HCT116 (cell line): ENCODE measurements at regions not wholly inside any gene's neighbourhood (a gene's known extent, or its start where the extent isn't known, plus 50 kb on each side); places are given as distances from the start of the nearest gene placed in this dataset.

Source experiments
- ATAC-seq: fragments of 200-7000 bp; cut with Tn5 transposase; 2 replicates; pipeline ENCODE4 v1.9.1; 2020; ENCODE audit warnings: mild to moderate bottlenecking, moderate library complexity
- BruUV-seq: library from RNA; stranded (reverse); fragments of 400-500 nt; replicated peaks from 2 replicates; lab custom pipeline; 2021; lab: Mats Ljungman, UMichigan
- CTCF ChIA-PET: fragments of 300-600 bp; sonication (Branson Sonifier 250); formaldehyde crosslinking; loops from one replicate; lab custom pipeline; 2021; ENCODE audit warnings: antibody characterized with exemption; lab: Charles Lee
- POLR2A ChIA-PET: fragments of 300-600, 350-600 bp; sonication (Branson Sonifier 250); formaldehyde crosslinking; loops from one replicate; lab custom pipeline; 2021; ENCODE audit warnings: antibody characterized with exemption; lab: Charles Lee
- RAD21 ChIA-PET, 2 experiments: fragments of 300-600 bp; sonication (Branson Sonifier 250); formaldehyde crosslinking; loops; one replicate each; lab custom pipeline; 2023; ENCODE audit warnings: low total read pairs in 2 of 2; ENCODE audit not compliant: uncharacterized antibody in 2 of 2, unreplicated experiment in 2 of 2, low non-redundant PET in 1 of 2; lab: Charles Lee
- DNase-seq: peaks from one replicate; pipeline ENCODE4 v3.0.0-alpha.2; 2010; ENCODE audit warnings: low read depth, low spot score
- H2AFZ ChIP-seq: fragments of 200-600 bp; shearing (Covaris generic), sonication (generic); 2 replicates; pipeline ENCODE4 v1.6.1; 2017; ENCODE audit warnings: low read depth, mixed run types, mixed read lengths, antibody characterized with exemption, low read length; ENCODE audit not compliant: poor library complexity, severe bottlenecking
- H3K27ac ChIP-seq: 2 replicates; pipeline ENCODE4 v1.5.1; 2012; ENCODE audit warnings: low read depth, low read length
- H3K27me3 ChIP-seq: fragments of 200-600 bp; sonication (generic); 2 replicates; pipeline ENCODE4 v1.6.1; 2016; ENCODE audit warnings: mixed run types, low read length, mixed read lengths; ENCODE audit not compliant: insufficient read depth
- H3K36me3 ChIP-seq, 2 experiments: fragments of 200-500 bp in 1 of 2; fragments of 200-600 bp in 1 of 2; sonication (Bioruptor generic) in 1 of 2; sonication (generic) in 1 of 2; 2 replicates each; pipeline versions ENCODE4 v1.5.1 to v1.6.1; 2014 to 2016; ENCODE audit warnings: low read length in 2 of 2, inconsistent platforms in 1 of 2, mixed read lengths in 1 of 2, mixed run types in 1 of 2; ENCODE audit not compliant: insufficient read depth in 2 of 2, control insufficient read depth in 1 of 2
- H3K4me1 ChIP-seq, 2 experiments: fragments of 200-600 bp in 1 of 2; sonication (generic) in 1 of 2; 2 replicates each; pipeline versions ENCODE4 v1.5.1 to v1.6.1; 2012 to 2017; ENCODE audit warnings: low read length in 2 of 2, inconsistent platforms in 1 of 2, mild to moderate bottlenecking in 1 of 2, mixed read lengths in 1 of 2, mixed run types in 1 of 2, moderate library complexity in 1 of 2; ENCODE audit not compliant: insufficient read depth in 2 of 2, control insufficient read depth in 1 of 2
- H3K4me2 ChIP-seq: fragments of 200-600 bp; sonication (generic); 2 replicates; pipeline ENCODE4 v1.6.1; 2017; ENCODE audit warnings: mixed run types, low read length, mixed read lengths
- H3K4me3 ChIP-seq, 2 experiments: fragments of 200-600 bp in 1 of 2; sonication (generic) in 1 of 2; replicated peaks in 1 of 2; 2 replicates each; pipeline ENCODE4 v1.5.1; 2011 to 2016; ENCODE audit warnings: low read length in 2 of 2, control low read depth in 1 of 2, low read depth in 1 of 2, mild to moderate bottlenecking in 1 of 2, mixed read lengths in 1 of 2, mixed run types in 1 of 2
- H3K79me2 ChIP-seq: fragments of 200-600 bp; sonication (generic); 2 replicates; pipeline ENCODE4 v1.6.1; 2017; ENCODE audit warnings: mild to moderate bottlenecking, mixed run types, low read length, moderate library complexity, mixed read lengths; ENCODE audit not compliant: insufficient read depth
- H3K9ac ChIP-seq: fragments of 200-600 bp; sonication (generic); 2 replicates; pipeline ENCODE4 v1.6.1; 2016; ENCODE audit warnings: low read length, mixed read lengths
- H3K9me2 ChIP-seq: fragments of 200-600 bp; sonication (generic), shearing (Covaris generic); 2 replicates; pipeline ENCODE4 v1.6.1; 2017; ENCODE audit warnings: mixed run types, mild to moderate bottlenecking, moderate library complexity; ENCODE audit not compliant: insufficient read depth
- H3K9me3 ChIP-seq, 2 experiments: fragments of 200-500 bp in 1 of 2; fragments of 200-600 bp in 1 of 2; sonication (Bioruptor generic) in 1 of 2; sonication (generic) in 1 of 2; 2 replicates each; pipeline ENCODE4 v1.6.1; 2014 to 2017; ENCODE audit warnings: low read length in 2 of 2, mixed read lengths in 2 of 2, inconsistent platforms in 1 of 2, low read depth in 1 of 2, mild to moderate bottlenecking in 1 of 2, mixed run types in 1 of 2, moderate library complexity in 1 of 2; ENCODE audit not compliant: control insufficient read depth in 1 of 2, insufficient read depth in 1 of 2
- H4K20me1 ChIP-seq: fragments of 200-600 bp; sonication (generic), shearing (Covaris generic); 2 replicates; pipeline ENCODE4 v1.6.1; 2017; ENCODE audit warnings: mixed run types, mild to moderate bottlenecking, moderate library complexity; ENCODE audit not compliant: insufficient read depth
- ATF3 ChIP-seq: IDR thresholded peaks from 2 replicates; pipeline ENCODE4 v1.6.1; 2012
- CBX3 ChIP-seq: IDR thresholded peaks from 2 replicates; pipeline ENCODE4 v1.6.1; 2012; ENCODE audit warnings: low read depth
- CEBPB ChIP-seq: IDR thresholded peaks from 2 replicates; pipeline ENCODE4 v1.6.1; 2012; ENCODE audit warnings: low read depth
- EGR1 ChIP-seq: IDR thresholded peaks from 2 replicates; pipeline ENCODE4 v1.6.1; 2012; ENCODE audit warnings: low read depth
- ELF1 ChIP-seq: IDR thresholded peaks from 2 replicates; pipeline ENCODE4 v1.6.1; 2012; ENCODE audit warnings: low read depth, borderline replicate concordance
- EZH2phosphoT487 ChIP-seq: fragments of 200-600 bp; IDR thresholded peaks from 2 replicates; pipeline ENCODE4 v1.6.1; 2018; ENCODE audit warnings: antibody characterized with exemption, borderline replicate concordance
- JUND ChIP-seq: IDR thresholded peaks from 2 replicates; pipeline ENCODE4 v1.6.1; 2012
- MAX ChIP-seq: IDR thresholded peaks from 2 replicates; pipeline ENCODE4 v1.6.1; 2012
- POLR2A ChIP-seq: IDR thresholded peaks from 2 replicates; pipeline ENCODE4 v1.7.0; 2011; ENCODE audit warnings: borderline replicate concordance; ENCODE audit not compliant: insufficient read depth, insufficient read length; ENCODE audit errors: extremely low read depth
- RAD21 ChIP-seq: IDR thresholded peaks from 2 replicates; pipeline ENCODE4 v1.6.1; 2012; ENCODE audit warnings: low read depth, mild to moderate bottlenecking
- SIN3A ChIP-seq: IDR thresholded peaks from 2 replicates; pipeline ENCODE4 v1.6.1; 2012; ENCODE audit warnings: low read depth
- SP1 ChIP-seq: IDR thresholded peaks from 2 replicates; pipeline ENCODE4 v1.6.1; 2012; ENCODE audit warnings: low read depth
- TCF7L2 ChIP-seq: IDR thresholded peaks from 2 replicates; pipeline ENCODE4 v1.7.0; 2011; ENCODE audit warnings: borderline replicate concordance, inconsistent platforms; ENCODE audit not compliant: insufficient read depth, insufficient read length; ENCODE audit errors: extremely low read depth
- YY1 ChIP-seq: IDR thresholded peaks from 2 replicates; pipeline ENCODE4 v1.6.1; 2011; ENCODE audit warnings: low read length, low read depth, moderate library complexity, mild to moderate bottlenecking; ENCODE audit not compliant: insufficient replicate concordance; ENCODE audit errors: extremely low read depth
- ZNF274 ChIP-seq: fragments of 200-500 bp; sonication (Bioruptor generic); IDR thresholded peaks from 2 replicates; pipeline ENCODE4 v1.6.1; 2014; ENCODE audit warnings: mild to moderate bottlenecking, low read depth, low read length, inconsistent platforms
- intact Hi-C: fragments of 100-400 bp; cut with micrococcal nuclease; formaldehyde crosslinking; loops from 2 replicates; pipeline ENCODE4 v1.10.0; 2022
- TF ChIP-seq, protein P1 (sequence below): IDR thresholded peaks from 2 replicates; pipeline ENCODE4 v1.6.1; 2011; ENCODE audit warnings: mild to moderate bottlenecking, low read length, moderate library complexity; ENCODE audit not compliant: insufficient replicate concordance; ENCODE audit errors: extremely low read depth

- Histone ChIP-seq H3K4me2 (no peak overlapping the region), H3K27ac (no peak overlapping the region), H3K79me2 (no peaks in the 10 kb centered on the region), H3K9me2 (no peaks in the 10 kb centered on the region), H3K9me3 (peaks cover 0 to 7% of the 10 kb centered on the region in 2 experiments; a peak in 2 of 4 replicates), H4K20me1 (no peaks in the 10 kb centered on the region), H3K4me3 (no peak overlapping the region), H2AFZ (no peak overlapping the region), H3K4me1 (no peaks in the 10 kb centered on the region), H3K9ac (no peak overlapping the region), H3K27me3 (no peaks in the 10 kb centered on the region), H3K36me3 (no peaks in the 10 kb centered on the region)
- TF ChIP-seq JUND, result no peak
- TF ChIP-seq CEBPB, result no peak
- TF ChIP-seq CBX3, result no peak
- TF ChIP-seq POLR2A, result no peak
- POLR2A ChIA-PET, result no interaction called here
- BruUV-seq, result no TSS peak
- RAD21 ChIA-PET, result no interaction called here
- ATAC-seq (no peak), DNase-seq (no peak)
- CTCF ChIA-PET, result no interaction called here
- intact Hi-C loops, result no loop called here
Observed at GRCh38 chr3:3573341-3573740, 225.9 kb upstream of the LRRN1 start.

DNA sequence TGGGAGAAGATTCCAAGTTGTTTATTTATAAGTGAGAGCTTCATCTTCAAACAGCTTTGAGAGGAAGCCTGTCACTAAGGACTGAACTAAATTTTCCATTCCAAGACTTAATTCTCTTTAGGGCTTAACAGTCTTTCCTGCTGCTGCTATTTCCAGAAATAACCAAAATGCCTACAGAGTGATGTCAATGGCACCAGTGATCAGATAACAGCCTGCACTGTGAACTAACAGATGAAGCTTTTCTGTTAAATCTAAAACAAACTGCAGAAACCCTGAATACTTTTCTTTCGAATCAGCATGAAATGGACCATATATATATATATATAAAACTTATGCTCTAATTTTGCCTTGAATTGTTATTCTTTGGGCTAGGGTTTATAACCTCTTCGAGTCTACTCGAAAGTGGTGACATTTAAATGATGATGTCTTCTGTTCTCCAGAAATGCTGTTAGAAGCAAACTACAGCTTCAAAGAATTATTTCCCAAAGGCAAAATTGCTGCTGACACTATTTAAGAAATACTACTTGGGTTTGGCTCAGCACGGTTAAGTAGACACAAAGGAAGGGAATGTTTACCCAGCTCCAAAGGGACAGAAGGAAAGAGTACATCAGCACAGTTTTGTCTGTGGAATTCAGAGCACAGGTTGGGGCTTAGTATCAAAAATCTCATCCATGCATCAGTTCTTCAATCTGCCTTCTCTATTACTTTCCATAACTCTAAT, 238.5 kb upstream of the LRRN1 start:
- Histone ChIP-seq H3K9me3 (peaks cover 9 to 27% of the 10 kb centered on the region in 2 experiments; a peak in 3 of 4 replicates), H3K9ac (no peak overlapping the region), H2AFZ (no peak overlapping the region), H3K4me2 (no peak overlapping the region), H3K79me2 (no peaks in the 10 kb centered on the region), H3K4me3 (no peak overlapping the region), H3K9me2 (no peaks in the 10 kb centered on the region), H3K27me3 (no peaks in the 10 kb centered on the region), H3K4me1 (no peaks in the 10 kb centered on the region), H3K27ac (no peak overlapping the region), H4K20me1 (no peaks in the 10 kb centered on the region), H3K36me3 (no peaks in the 10 kb centered on the region)
- DNase-seq (no peak), ATAC-seq (no peak)
- TF ChIP-seq CBX3, result no peak
- no peak for TF ChIP-seq TCF7L2
- TF ChIP-seq ATF3, result no peak
- TF ChIP-seq, protein P1, sequence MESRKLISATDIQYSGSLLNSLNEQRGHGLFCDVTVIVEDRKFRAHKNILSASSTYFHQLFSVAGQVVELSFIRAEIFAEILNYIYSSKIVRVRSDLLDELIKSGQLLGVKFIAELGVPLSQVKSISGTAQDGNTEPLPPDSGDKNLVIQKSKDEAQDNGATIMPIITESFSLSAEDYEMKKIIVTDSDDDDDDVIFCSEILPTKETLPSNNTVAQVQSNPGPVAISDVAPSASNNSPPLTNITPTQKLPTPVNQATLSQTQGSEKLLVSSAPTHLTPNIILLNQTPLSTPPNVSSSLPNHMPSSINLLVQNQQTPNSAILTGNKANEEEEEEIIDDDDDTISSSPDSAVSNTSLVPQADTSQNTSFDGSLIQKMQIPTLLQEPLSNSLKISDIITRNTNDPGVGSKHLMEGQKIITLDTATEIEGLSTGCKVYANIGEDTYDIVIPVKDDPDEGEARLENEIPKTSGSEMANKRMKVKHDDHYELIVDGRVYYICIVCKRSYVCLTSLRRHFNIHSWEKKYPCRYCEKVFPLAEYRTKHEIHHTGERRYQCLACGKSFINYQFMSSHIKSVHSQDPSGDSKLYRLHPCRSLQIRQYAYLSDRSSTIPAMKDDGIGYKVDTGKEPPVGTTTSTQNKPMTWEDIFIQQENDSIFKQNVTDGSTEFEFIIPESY, result no peak
- TF ChIP-seq ZNF274, result no peak
- TF ChIP-seq EGR1, result no peak
- TF ChIP-seq YY1, result no peak
- TF ChIP-seq SIN3A, result no peak
- no peak for TF ChIP-seq EZH2phosphoT487
- TF ChIP-seq CEBPB, result no peak
- no peak for TF ChIP-seq JUND
- TF ChIP-seq RAD21, result no peak
- no peak for TF ChIP-seq MAX
- no peak for TF ChIP-seq ELF1
- no peak for TF ChIP-seq SP1
- intact Hi-C loops, result no loop called here
- ChIA-PET RAD21 (no interaction called here), CTCF (no interaction called here), POLR2A (no interaction called here)
- BruUV-seq, result no TSS peak
